Endothelial cell of umbilical vein (primary cell): ENCODE measurements at regions not wholly inside any gene's neighbourhood (a gene's known extent, or its start where the extent isn't known, plus 50 kb on each side); places are given as distances from the start of the nearest gene placed in this dataset.

Source experiments
- BruUV-seq: library from RNA; stranded (reverse); fragments of 400-500 nt; replicated peaks from 2 replicates; lab custom pipeline; 2021; lab: Mats Ljungman, UMichigan
- CTCF ChIA-PET: fragments of 300-600, 350-600 bp; sonication (Branson Sonifier 250); formaldehyde crosslinking; loops from one replicate; lab custom pipeline; 2021; ENCODE audit warnings: antibody characterized with exemption, inconsistent platforms; lab: Charles Lee
- POLR2A ChIA-PET: fragments of 300-600, 350-600 bp; sonication (Branson Sonifier 250); formaldehyde crosslinking; loops from one replicate; lab custom pipeline; 2021; ENCODE audit warnings: antibody characterized with exemption, inconsistent platforms; lab: Charles Lee
- DNase-seq: peaks from one replicate; pipeline ENCODE4 v3.0.0-alpha.2; 2011; ENCODE audit warnings: low read depth, low spot score
- FAIRE-seq: peaks from 2 replicates; lab custom pipeline; 2011; peaks lifted over from hg19 to GRCh38; lab: Jason Lieb, UNC
- H2AFZ ChIP-seq: 2 replicates; pipeline ENCODE4 v1.6.0; 2012; ENCODE audit warnings: low read depth, low read length, control low read depth, inconsistent platforms
- H3K27ac ChIP-seq: 2 replicates; pipeline ENCODE4 v1.5.1; 2011; ENCODE audit warnings: low read depth, mild to moderate bottlenecking, control low read depth, low read length, moderate library complexity; ENCODE audit not compliant: insufficient read depth
- H3K27me3 ChIP-seq, 2 experiments: 2 replicates each; pipeline versions ENCODE4 v1.6.0 to v1.6.1; 2011; ENCODE audit warnings: low read length in 2 of 2, mixed read lengths in 1 of 2; ENCODE audit not compliant: control insufficient read depth in 2 of 2, insufficient read depth in 2 of 2
- H3K36me3 ChIP-seq, 2 experiments: 2 replicates in 1 of 2; 3 replicates in 1 of 2; pipeline ENCODE4 v1.5.1; 2011; ENCODE audit warnings: low read length in 2 of 2, mild to moderate bottlenecking in 1 of 2, moderate library complexity in 1 of 2; ENCODE audit not compliant: control insufficient read depth in 2 of 2, insufficient read depth in 2 of 2; ENCODE audit errors: extremely low read depth in 1 of 2
- H3K4me1 ChIP-seq: 3 replicates; pipeline ENCODE4 v1.5.1; 2011; ENCODE audit warnings: mild to moderate bottlenecking, low read length; ENCODE audit not compliant: control insufficient read depth, insufficient read depth; ENCODE audit errors: extremely low read depth
- H3K4me2 ChIP-seq: 2 replicates; pipeline ENCODE4 v1.6.1; 2011; ENCODE audit warnings: low read length, control low read depth, mixed read lengths; ENCODE audit not compliant: insufficient read depth
- H3K4me3 ChIP-seq, 3 experiments: fragments of 200-600 bp in 1 of 3; sonication (generic), shearing (Covaris generic) in 1 of 3; replicated peaks in 1 of 3; 2 replicates each; pipeline ENCODE4 v1.5.1; 2011 to 2016; ENCODE audit warnings: control low read depth in 3 of 3, low read length in 3 of 3, mild to moderate bottlenecking in 2 of 3, inconsistent platforms in 1 of 3, low read depth in 1 of 3, moderate library complexity in 1 of 3; ENCODE audit not compliant: insufficient read depth in 1 of 3
- H3K79me2 ChIP-seq: 2 replicates; pipeline ENCODE4 v1.6.0; 2012; ENCODE audit warnings: low read length, inconsistent platforms; ENCODE audit not compliant: control insufficient read depth, insufficient read depth
- H3K9ac ChIP-seq: replicated peaks from 2 replicates; pipeline ENCODE3; 2011; ENCODE audit warnings: low read length, control low read depth; ENCODE audit not compliant: insufficient read depth; ENCODE audit errors: extremely low read depth
- H3K9me1 ChIP-seq: replicated peaks from 3 replicates; pipeline ENCODE4 v1.6.0; 2011; ENCODE audit warnings: mild to moderate bottlenecking, low read length; ENCODE audit not compliant: control insufficient read depth, insufficient read depth; ENCODE audit errors: extremely low read depth
- H3K9me3 ChIP-seq: replicated peaks from 2 replicates; pipeline ENCODE4 v1.5.1; 2012; ENCODE audit warnings: low read length, inconsistent platforms; ENCODE audit not compliant: control insufficient read depth, insufficient read depth
- H4K20me1 ChIP-seq: replicated peaks from 2 replicates; pipeline ENCODE3; 2011; ENCODE audit warnings: mild to moderate bottlenecking, low read length; ENCODE audit not compliant: control insufficient read depth, insufficient read depth; ENCODE audit errors: extremely low read depth
- EZH2 ChIP-seq: IDR thresholded peaks from 2 replicates; pipeline ENCODE4 v1.6.1; 2012; ENCODE audit warnings: borderline replicate concordance, low read depth, mild to moderate bottlenecking, moderate library complexity, low read length, inconsistent platforms; ENCODE audit not compliant: severe bottlenecking
- FOS ChIP-seq: IDR thresholded peaks from 2 replicates; pipeline ENCODE4 v1.6.1; 2011; ENCODE audit warnings: mild to moderate bottlenecking, low read length, moderate library complexity, borderline replicate concordance; ENCODE audit not compliant: insufficient read depth
- GATA2 ChIP-seq: IDR thresholded peaks from 2 replicates; pipeline ENCODE4 v1.7.0; 2011; ENCODE audit warnings: low read depth, mild to moderate bottlenecking, moderate library complexity, mixed read lengths, low read length; ENCODE audit not compliant: insufficient read length, insufficient read depth
- JUN ChIP-seq: IDR thresholded peaks from 2 replicates; pipeline ENCODE4 v1.6.1; 2011; ENCODE audit warnings: borderline replicate concordance, low read depth; ENCODE audit not compliant: insufficient read length, insufficient read depth
- MYC ChIP-seq: IDR thresholded peaks from one replicate; pipeline ENCODE4 v1.6.1; 2011; ENCODE audit warnings: mild to moderate bottlenecking, low read depth, low read length
- POLR2A ChIP-seq: IDR thresholded peaks from 2 replicates; pipeline ENCODE4 v1.6.1; 2012; ENCODE audit warnings: low read depth, mild to moderate bottlenecking, control low read depth, low read length
- POLR2AphosphoS5 ChIP-seq: IDR thresholded peaks from 2 replicates; pipeline ENCODE4 v1.6.1; 2012; ENCODE audit warnings: low read depth, mild to moderate bottlenecking, control low read depth, low read length, moderate library complexity; ENCODE audit not compliant: insufficient read depth
- dilution Hi-C: fragments of 300-500 bp; cut with MboI; formaldehyde crosslinking; loops from one replicate; pipeline ENCODE4 v1.15.0; 2019; ENCODE audit warnings: low sequenced_read_pairs; ENCODE audit not compliant: extremely low pct_ligation_motif_present
- intact Hi-C: fragments of 100-400 bp; cut with micrococcal nuclease; formaldehyde crosslinking; loops from one replicate; pipeline ENCODE4 v1.10.0; 2022
- TF ChIP-seq, protein P1 (sequence below): IDR thresholded peaks from 2 replicates; pipeline ENCODE4 v1.6.1; 2011; ENCODE audit not compliant: insufficient read depth, insufficient read length
- TF ChIP-seq, protein P2 (sequence below), 2 donors: IDR thresholded peaks; 1 replicate in 1 of 2; 2 replicates in 1 of 2; pipeline ENCODE4 v1.5.1; 2011; ENCODE audit warnings: low read length in 2 of 2, mild to moderate bottlenecking in 2 of 2, moderate library complexity in 2 of 2, control low read depth in 1 of 2, inconsistent platforms in 1 of 2, low read depth in 1 of 2; ENCODE audit not compliant: insufficient read depth in 1 of 2; ENCODE audit errors: extremely low read depth in 1 of 2

DNA sequence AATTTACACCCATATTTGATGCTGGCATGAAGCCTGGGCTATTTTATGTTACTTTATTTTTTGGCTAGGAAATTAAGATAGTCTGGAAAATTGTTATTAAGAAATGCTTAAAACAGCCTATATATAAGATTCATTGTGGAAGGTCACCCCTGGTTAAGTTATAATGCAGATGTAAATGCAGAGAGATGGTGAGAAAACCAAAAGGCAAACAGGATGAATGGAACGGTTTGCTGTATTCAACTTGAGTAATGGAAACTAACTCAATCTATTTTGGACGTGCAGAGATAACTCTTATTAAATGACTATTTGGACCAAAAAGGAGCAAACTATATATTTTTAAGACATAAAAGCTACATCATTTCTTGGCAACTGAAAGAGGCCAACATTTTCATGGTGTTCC is 446.3 kb upstream of the FRG1 start:
- H3K27me3 ChIP-seq, result no peaks in the 10 kb centered on the region
- no peak for FAIRE-seq
- no peak overlapping the region for H3K27ac ChIP-seq
- H3K4me3 ChIP-seq, result no peak overlapping the region
- TF ChIP-seq EZH2 (no peak), GATA2 (no peak), POLR2A (no peak), FOS (no peak), MYC (no peak), POLR2AphosphoS5 (no peak), JUN (no peak)
- TF ChIP-seq, protein P1, sequence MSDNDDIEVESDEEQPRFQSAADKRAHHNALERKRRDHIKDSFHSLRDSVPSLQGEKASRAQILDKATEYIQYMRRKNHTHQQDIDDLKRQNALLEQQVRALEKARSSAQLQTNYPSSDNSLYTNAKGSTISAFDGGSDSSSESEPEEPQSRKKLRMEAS, result no peak
- TF ChIP-seq, protein P2, sequence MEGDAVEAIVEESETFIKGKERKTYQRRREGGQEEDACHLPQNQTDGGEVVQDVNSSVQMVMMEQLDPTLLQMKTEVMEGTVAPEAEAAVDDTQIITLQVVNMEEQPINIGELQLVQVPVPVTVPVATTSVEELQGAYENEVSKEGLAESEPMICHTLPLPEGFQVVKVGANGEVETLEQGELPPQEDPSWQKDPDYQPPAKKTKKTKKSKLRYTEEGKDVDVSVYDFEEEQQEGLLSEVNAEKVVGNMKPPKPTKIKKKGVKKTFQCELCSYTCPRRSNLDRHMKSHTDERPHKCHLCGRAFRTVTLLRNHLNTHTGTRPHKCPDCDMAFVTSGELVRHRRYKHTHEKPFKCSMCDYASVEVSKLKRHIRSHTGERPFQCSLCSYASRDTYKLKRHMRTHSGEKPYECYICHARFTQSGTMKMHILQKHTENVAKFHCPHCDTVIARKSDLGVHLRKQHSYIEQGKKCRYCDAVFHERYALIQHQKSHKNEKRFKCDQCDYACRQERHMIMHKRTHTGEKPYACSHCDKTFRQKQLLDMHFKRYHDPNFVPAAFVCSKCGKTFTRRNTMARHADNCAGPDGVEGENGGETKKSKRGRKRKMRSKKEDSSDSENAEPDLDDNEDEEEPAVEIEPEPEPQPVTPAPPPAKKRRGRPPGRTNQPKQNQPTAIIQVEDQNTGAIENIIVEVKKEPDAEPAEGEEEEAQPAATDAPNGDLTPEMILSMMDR (IDR thresholded peaks at IDR 0.05; ENCODE audit: extremely low read depth in 1 of 2, insufficient read depth in 1 of 2, low read depth in 1 of 2, low read length in 2 of 2), result no peak
- H3K4me1 ChIP-seq, result no peaks in the 10 kb centered on the region
- no peaks in the 10 kb centered on the region for H3K79me2 ChIP-seq
- CTCF ChIA-PET, result no interaction called here
- POLR2A ChIA-PET, result no interaction called here
- dilution Hi-C loops (no loop called here), intact Hi-C loops (no loop called here)
- H4K20me1 ChIP-seq, result no peaks in the 10 kb centered on the region
- H3K9ac ChIP-seq, result no peak overlapping the region
- H3K4me2 ChIP-seq, result no peak overlapping the region
- BruUV-seq, result no TSS peak
- H2AFZ ChIP-seq, result no peak overlapping the region
- no peak for DNase-seq
- H3K9me3 ChIP-seq, result peaks cover 5% of the 10 kb centered on the region
- no peaks in the 10 kb centered on the region for H3K36me3 ChIP-seq
- no peaks in the 10 kb centered on the region for H3K9me1 ChIP-seq
